GF-D8 (cell line): ENCODE measurements at regions not wholly inside any gene's neighbourhood (a gene's known extent, or its start where the extent isn't known, plus 50 kb on each side); places are given as distances from the start of the nearest gene placed in this dataset.
"Not testable (repeated sequence)": the region's sequence is repeated elsewhere in the genome, so short reads cannot be mapped to it uniquely, and the experiment has no call there.

ENCODE experiments used
- DNase-seq: peaks from one replicate; lab custom pipeline; 2025; lab: John Stamatoyannopoulos, UW

- no peak for DNase-seq
Measured at GRCh38 chr5:115435778-115436712, 108.5 kb downstream of the FEM1C start.

GRCh38 chr5:115435065-115435777 lies 109.4 kb downstream of the FEM1C start:
- DNase-seq: no peak

GRCh38 chr5:115433918-115434317 lies 110.7 kb downstream of the FEM1C start:
- no peak for DNase-seq

GRCh38 chr5:115432691-115433090 lies 111.9 kb downstream of the FEM1C start:
- DNase-seq: no peak

- DNase-seq: no peak
Measured at GRCh38 chr5:115431116-115431515, 113.5 kb downstream of the FEM1C start.

- DNase-seq: no peak
Measured at GRCh38 chr5:115430374-115430773, 114.2 kb downstream of the FEM1C start.

- DNase-seq: no peak
Measured at GRCh38 chr5:115429345-115429940, 115.1 kb downstream of the FEM1C start.

- no peak for DNase-seq
Measured at GRCh38 chr5:115428676-115429075, 115.9 kb downstream of the FEM1C start.

- no peak for DNase-seq
Measured at GRCh38 chr5:115428248-115428647, 116.3 kb downstream of the FEM1C start.

- no peak for DNase-seq
Measured at GRCh38 chr5:115424446-115424845, 120.1 kb downstream of the FEM1C start.

GRCh38 chr5:115424030-115424429 lies 120.5 kb downstream of the FEM1C start:
- no peak for DNase-seq

- DNase-seq: no peak
Measured at GRCh38 chr5:115423541-115423940, 121.0 kb downstream of the FEM1C start.

- no peak for DNase-seq
Measured at GRCh38 chr5:115423051-115423450, 121.5 kb downstream of the FEM1C start.

GRCh38 chr5:115420812-115421211 lies 123.8 kb downstream of the FEM1C start:
- not testable (repeated sequence) for DNase-seq

- DNase-seq: no peak
Measured at GRCh38 chr5:115419846-115420585, 123.6 kb upstream of the CCDC112 start.

- no peak for DNase-seq
Measured at GRCh38 chr5:115418788-115419187, 122.3 kb upstream of the CCDC112 start.

GRCh38 chr5:115417076-115417475 lies 120.6 kb upstream of the CCDC112 start:
- DNase-seq: no peak

- no peak for DNase-seq
Measured at GRCh38 chr5:115415143-115415491, 118.7 kb upstream of the CCDC112 start.

- peak; percentile 1 for DNase-seq
Measured at GRCh38 chr5:115414406-115415142, 118.1 kb upstream of the CCDC112 start.

GRCh38 chr5:115413651-115414050 lies 117.2 kb upstream of the CCDC112 start:
- DNase-seq: no peak

- no peak for DNase-seq
Measured at GRCh38 chr5:115409094-115409493, 112.6 kb upstream of the CCDC112 start.
